NCI-H510A (cell line): ENCODE measurements at regions not wholly inside any gene's neighbourhood (a gene's known extent, or its start where the extent isn't known, plus 50 kb on each side); places are given as distances from the start of the nearest gene placed in this dataset.
"Not testable (repeated sequence)": the region's sequence is repeated elsewhere in the genome, so short reads cannot be mapped to it uniquely, and the experiment has no call there.

ENCODE experiments used
- DNase-seq: peaks from one replicate; lab custom pipeline; 2025; lab: John Stamatoyannopoulos, UW

DNA sequence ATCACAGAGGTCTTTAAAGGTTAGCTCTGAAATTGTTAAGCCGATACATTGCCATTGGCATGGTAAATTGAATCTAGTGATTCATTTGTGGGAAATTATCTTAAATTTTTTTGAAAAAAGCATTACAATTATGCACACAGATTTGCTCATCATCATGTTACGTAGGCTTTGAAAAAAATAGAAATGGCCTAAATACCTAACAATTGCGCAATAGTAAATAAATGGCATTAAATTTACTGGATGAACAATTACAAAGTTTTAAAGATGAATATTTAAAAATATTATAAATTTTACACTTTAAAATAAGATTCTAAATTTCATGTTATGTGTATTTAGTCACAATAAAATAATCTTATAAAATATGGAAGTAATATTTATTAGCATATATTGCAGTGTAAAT, 171.3 kb downstream of the RPRM start:
- no peak for DNase-seq

DNA sequence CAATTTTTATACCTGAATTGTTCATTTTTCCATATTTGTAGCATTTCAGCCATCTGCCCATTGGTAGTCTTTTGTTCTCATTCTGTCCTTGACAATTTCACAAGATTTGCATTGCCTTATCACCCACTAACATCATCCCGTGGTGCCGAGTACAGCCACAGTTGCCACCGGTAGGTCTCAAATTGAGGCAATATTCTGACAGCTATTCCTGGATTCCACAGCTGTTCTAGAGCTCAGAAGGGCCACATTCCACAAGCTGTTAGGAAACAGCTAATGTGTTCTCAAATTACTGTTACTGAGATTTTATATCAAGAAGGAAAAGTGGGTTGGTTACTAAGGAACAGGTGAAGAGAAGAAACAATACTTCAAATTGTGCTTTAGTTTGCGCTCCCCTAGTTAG, 178.8 kb downstream of the RPRM start:
- DNase-seq, result no peak

DNA sequence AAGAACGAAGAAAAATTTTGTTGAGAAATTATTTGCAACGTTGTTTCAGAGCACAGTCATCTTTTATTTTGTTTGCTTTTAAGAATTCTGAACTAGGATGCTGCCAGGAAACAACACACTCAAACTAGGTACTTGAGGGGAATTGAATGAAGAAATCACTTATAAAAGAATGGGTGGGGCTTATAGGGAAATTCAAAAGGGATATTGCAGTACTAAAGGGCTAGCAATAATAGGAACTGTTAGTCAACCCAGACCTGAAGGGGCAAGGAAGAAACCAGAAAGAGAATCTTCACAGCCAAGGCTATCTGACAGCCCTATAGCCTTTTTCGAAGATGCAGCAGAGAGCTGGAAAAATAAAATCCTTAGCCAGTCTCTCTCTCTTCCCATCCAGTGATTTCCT, 179.3 kb downstream of the RPRM start:
- DNase-seq, result no peak

DNA sequence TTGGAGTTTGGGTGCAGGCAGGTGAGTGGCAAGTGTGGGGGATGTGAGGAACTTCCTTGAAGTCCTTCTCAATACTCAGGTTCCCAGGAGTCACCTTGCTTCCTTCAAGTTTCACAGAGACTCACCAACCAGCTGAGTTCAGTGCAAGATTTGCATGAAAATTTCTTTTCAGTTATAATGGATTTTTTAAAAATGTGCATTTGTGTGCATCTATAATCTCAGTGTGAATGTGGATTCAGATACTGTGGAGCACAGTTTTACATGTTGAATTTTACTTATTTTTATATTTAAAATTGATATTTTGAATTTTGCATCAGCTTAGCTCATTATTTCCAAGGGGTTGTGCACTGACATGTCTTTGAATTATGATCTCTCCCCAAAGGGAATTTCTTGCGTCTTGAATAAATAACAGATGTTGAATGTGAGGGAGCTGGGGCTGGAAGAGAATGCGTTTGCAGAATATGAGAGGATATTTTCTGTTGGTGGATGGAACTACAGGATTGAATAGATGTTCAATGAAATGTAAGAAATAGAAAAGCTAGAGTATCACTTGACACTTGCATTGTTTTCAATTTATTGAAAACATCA, 184.3 kb downstream of the RPRM start:
- no peak for DNase-seq

DNA sequence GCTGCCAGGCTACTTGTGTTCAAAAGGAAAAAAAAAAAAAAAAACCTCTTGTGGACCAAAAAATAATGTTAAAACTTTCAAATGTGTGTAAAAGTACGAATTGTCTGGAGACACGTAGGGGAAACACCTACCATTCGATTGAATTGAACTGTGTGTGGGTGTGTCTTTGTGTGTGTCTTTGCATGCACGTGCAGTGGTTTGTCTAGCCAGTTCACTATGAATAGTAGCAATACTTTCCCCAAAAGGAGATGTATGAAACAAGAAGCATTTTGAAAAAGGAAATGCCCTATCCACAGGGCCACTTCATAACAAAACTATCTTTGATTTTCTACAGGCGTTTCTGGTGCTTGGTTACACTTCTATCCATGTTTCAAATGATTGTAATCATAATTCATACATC, 186.8 kb downstream of the RPRM start:
- no peak for DNase-seq

DNA sequence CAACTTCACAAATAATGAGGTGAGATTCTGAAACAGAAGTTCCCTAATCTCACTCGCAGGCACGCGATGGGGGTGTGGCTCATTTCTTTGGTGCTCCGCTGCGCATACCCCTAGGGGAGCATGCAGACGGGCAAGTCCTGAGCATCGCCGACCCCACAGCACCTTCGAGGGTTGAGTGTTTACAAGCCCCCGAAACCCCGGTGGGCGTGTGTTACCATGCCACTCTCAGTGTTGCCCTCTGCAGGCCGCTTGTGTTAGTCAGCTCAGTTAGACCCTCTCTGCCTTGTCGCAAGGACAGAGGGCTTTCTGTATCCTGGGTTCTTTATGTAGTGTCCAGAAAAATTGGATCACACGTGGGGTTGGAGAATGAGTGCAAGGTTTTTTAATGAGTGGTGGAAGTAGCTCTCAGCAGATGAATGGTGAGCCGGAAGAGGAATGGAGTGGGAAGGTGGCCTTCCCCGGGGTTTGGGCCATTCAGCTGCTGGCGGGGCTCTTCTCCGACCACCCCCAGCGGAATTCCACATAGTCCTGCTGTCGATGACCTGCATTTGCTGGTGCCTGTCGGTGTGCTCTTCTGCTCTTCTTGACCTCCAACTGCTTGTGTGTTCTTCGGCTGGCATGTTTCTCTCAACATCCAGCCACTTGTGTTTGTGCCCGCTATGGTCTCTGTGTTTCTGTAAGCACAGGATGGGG, 191.3 kb downstream of the RPRM start:
- no peak for DNase-seq

DNA sequence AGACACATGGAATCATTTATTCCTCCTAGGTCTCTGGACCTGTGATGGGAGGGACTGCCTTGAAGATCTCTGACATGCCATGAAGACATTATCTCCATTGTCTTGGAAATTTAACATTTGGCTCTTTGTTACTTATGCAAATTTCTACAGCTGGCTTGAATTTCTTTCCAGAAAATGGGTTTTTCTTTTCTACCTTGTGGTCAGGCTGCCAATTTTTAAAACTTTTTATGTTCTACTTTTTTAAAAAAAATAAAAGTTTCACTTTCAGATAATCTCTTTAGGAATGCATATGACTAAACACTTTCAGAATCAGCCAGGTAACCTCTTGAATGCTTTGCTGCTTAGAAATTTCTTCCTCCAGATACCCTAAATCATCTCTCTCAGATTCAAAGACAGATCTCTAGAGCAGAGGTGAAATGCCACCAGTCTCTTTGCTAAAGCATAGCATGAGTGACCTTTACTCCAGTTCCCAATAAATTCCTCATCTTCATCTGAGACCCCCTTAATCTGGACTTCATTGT, 209.6 kb downstream of the RPRM start:
- DNase-seq, result no peak

DNA sequence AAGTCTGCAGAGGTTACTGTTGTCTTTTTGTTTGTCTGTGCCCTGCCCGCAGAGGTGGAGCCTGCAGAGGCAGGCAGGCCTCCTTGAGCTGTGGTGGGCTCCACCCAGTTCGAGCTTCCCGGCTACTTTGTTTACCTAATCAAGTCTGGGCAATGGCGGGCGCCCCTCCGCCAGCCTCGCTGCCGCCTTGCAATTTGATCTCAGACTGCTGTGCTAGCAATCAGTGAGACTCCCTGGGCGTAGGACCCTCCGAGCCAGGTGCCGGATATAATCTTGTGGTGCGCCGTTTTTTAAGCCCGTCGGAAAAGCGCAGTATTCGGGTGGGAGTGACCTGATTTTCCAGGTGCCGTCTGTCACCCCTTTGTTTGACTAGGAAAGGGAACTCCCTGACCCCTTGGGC, 221.7 kb downstream of the RPRM start:
- DNase-seq, result not testable (repeated sequence)

DNA sequence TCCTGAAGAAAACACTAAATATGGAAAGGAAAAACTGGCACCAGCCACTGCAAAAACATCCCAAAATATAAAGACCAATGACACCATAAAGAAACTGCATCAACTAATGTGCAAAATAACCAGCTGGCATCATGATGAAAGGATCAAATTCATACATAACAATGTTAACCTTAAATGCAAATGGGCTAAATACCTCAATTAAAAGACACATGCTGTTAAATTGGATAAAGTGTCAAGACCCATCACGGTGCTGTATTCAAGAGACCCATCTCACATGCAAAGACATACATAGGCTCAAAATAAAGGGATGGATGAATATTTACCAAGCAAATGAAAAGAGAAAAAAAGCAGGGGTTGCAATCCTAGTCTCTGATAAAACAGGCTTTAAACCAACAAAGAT, 231.9 kb downstream of the RPRM start:
- DNase-seq, result not testable (repeated sequence)

DNA sequence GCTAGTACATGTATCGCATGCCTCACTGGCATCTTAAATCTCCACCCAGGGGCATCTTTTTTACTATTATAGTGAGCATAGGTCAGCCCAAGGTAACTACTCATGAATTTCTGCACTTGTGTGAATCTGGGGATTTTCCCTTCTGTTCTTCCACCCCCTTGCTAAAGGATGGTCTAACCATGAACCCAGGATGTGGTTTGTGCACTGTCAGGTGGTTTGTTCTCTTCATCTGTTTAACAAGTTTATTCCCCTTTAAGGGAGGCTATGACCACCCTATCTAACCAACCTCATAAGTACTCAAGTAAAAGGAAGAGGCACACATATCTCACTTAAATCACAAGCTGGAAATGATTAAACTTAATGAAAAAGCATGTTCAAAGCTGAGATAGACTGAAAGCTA, 243.0 kb downstream of the RPRM start:
- no peak for DNase-seq

DNA sequence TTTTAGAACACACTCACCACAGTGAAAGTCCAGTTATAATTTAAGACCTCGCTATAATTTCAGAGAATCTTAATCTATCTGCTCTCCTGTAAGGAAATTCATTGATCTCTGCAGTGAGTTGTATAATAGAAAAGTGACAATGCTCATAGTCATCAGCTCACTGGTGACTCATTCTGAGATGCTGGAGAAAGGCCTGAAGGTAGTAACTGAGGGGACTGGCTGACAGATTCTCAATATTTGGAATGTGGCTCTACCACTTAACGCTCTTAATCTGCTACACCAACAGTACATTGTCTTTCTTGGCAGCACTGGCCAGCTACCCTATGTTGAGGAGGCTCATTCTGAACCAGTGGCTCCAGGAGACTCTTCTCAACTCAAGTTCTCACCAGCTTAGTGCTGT, 246.1 kb downstream of the RPRM start:
- no peak for DNase-seq

DNA sequence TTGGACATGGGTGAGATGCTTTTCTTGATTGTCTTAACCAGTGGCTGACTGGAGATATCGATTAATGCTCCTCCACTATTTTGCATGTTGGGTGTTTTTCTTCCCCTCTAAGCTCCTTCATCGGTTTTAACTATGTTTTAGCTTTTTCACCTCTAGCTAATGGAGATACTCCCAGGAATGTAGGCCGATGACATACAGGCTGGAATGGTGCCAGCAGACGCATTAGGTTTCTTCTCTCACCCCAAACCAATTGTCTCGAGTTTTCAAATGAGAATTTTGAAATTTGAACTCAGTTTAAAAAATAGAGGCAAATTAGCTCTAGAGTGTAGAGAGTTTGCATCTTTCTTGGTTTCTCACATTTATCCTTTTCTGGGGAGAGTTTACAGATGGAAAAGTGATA, 247.6 kb downstream of the RPRM start:
- no peak for DNase-seq

DNA sequence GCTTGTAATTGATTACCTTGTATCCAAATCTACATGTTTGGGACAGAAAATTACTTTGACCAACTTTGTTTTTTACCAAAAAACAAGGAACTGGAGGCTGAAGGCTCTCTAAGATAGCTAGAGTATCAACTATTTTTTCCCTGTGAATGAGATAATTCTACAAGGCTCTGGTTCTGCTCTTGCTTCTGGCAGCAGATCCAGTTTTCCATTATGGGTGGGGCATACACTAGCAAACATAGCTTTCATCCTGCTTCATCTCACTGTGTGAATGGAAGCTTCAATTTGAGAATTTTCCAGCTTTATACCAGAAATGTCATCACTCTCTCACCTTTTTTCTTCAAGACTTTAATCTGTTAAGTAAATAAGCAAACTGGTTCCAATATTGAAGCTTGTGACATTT, 249.7 kb downstream of the RPRM start:
- DNase-seq, result no peak

DNA sequence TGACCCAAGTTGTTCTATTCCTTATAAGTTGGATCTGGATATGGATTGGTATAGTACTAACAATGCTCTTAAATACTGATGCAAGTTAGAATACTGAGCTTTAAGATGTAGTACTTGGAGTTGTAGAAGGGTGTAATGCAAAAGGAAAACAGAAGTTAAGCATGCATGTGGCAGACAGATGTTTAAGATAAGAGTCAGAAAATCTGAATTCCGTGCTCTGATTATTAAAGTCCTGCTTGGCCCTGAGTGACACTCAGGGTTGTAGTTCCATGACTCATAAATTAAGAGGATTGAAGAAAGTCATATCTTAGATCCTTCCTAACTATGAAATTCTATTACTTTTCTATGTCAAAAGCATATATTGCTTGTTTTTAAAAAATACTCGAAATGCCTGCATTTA, 250.6 kb downstream of the RPRM start:
- DNase-seq, result no peak

DNA sequence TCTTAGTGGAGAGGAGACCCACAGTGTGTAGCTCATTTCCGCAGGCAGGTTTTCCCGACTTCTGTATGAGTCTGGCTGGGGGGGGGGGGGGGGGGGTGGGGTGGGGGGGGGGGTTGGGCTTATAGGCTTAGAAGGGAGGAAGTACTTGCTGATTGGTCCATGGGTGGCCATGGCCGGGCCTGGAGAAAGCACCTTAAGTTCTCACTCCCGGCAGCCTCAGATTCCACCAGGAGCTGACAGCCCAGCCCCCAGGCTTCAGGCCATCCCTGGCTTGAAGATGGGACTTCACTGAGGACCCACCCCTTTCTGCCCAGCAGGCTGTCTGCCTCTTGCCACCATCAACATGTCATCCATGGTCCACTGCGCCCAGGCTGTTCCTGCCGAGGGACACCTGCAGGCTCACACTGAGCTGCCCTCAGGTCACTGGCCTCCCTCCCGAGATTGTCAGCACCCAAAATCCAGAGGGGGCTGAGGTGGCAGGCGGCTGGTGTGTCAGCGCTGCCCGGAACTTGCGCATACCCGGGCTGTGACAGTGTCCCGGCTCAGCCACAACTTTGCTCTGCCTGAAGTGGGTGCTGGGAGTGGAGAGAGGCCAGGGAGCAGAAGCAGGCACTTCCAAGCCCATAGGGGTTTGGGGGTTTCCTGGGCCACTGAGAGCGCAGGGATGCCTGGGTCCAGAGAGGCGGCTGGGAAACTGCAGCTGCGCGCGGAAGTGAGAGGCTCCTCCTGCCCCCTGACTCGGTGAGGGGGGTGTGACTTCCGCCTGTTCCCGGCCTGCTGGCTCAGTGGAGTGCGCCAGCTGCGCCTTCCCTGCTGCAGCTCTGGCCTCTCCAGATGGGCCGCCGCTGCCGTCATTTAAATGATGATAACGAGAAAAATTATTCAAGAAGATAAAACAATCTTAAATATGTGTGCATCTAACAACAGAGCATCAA, 256.1 kb downstream of the RPRM start:
- DNase-seq, result peak; percentile 21

DNA sequence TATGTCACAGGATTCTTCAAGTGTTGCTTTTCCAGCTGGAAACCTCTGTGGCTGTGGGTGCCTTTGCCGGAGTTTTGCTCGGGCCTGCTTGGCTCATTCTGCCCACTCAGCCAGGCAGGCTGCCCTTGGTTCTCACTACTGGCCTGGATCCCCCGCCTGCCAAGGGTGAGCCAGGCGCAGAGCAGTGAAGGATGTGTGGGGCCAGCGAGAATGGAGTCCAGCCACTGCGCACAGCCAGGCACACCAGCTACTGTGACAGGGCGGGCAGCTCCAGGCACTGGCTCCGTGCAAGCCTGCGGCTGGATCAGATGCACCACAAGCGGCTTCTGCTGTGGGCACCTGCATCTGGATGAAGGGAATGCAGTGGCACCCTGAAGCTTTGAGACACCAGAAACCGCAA, 257.1 kb downstream of the RPRM start:
- DNase-seq, result no peak

DNA sequence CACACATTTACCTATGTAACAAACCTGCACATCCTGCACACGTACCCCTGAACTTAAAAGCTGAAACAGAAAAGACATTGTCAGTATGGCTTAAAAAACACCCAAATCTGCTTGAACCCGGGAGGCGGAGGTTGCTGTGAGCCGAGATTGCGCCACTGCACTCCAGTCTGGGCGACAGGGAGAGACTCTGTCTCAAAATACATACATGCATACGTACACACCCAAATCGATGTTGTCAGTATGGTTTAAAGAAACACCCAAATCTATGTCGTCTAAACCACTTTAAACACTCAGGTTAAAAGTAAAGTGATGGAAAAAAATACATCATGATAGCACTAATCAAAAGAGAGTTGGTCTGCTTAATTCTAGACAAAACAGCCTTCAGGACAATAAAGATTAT, 257.5 kb downstream of the RPRM start:
- no peak for DNase-seq

DNA sequence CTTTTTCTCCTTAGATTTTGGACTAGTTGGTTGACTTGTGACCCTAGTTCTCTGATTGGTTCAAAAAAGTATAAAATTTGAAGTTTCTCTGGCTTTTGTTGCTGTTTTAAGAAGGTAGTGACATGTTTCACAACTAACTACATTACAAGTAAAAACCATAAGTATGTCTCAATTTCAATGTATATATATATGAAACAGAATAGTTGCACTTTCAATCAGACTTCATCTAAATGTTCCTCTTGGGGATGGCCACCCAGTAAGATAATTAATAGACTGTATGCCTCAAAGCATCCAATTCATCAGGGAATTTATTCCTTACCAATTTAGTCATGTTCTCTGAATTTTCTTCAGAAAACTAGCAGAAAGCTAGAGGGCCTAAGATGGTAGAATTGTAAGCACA, 259.7 kb downstream of the RPRM start:
- DNase-seq, result no peak

DNA sequence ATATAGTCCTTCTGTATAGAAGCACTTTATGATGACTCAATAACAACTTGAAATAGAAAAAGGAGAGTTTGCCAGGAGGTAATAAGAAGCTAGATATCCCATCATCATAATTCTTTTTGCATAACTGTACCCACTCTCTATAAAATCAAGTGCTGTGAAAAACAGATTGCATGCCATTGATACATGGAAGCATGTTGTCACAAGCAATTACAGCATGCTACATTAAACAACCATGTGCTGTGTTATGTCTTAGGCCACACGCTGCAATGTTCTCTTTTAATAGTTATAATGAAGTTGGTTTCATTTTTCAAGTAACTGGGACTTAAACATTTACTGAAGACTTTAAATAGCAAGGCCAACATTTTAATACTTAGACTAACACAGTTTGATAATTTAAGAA, 264.2 kb downstream of the RPRM start:
- no peak for DNase-seq

DNA sequence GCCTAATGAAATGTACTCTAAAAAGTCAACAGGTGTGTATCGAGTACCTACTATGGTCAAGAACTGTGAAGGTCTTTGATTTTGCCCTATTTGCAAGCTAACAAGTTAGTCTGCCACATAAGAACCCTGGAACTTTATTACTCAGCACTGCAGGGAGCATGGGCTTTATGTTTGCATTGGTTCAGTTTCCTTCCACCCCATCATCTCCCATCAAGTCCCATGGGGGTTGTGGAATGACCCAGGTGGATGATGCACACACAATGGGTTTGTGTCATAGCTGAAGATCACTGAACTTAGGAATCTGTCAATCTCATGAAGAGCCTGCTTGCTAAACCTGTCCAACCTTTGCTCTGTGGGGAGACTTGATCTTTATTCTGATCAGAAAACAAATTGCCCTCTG, 265.5 kb downstream of the RPRM start:
- no peak for DNase-seq

DNA sequence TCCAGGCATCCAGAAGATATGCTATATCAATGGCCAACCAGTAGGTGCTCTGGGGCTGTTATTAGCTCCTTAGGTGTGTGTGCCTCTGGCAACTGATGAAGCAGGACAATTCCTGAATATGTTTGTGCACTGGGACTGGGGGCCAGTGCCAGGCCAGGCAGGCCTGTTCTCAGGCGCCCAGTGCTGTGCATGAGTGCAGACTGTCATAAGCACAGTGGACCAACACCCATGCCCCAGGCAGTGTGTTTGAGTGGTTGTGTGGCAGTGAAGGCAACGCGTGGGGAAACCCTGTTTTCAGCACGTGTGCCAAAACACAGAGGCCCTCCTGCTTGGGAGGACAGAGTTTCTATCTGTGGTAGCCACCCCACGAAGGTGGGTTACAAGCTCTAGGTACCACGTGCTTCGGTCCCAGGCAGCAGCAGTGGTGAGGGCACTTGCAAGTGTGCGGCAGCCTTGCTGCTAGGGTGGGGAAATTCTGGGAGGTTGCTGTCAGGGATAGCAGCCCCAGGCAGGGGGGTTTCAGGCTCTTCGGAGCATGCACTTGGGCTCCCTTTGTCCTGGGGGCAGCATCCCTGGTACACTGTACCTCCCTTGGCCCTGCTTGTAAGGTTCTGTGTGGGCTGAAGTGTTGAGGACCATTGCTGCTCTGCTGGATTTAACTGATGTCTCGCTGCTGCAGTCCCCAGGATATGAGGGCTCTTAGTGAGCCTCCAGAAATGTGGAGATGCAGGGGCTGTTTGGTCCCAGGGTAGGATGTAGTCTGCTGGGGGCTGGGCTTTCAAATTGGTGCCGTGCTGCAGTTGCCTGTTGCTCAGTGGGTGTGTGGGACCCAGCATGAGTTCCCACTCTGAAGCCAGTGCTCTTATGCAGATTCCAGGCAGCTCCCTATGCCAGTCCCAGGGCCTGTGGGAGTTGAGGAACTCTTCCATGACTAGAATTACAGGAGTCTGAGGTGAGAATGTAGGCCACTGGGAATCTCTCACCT, 280.9 kb downstream of the RPRM start:
- no peak for DNase-seq
